ENCODE measurements at regions not wholly inside any gene's neighbourhood (a gene's known extent, or its start where the extent isn't known, plus 50 kb on each side); places are given as distances from the start of the nearest gene placed in this dataset.

- Histone ChIP-seq H2AFZ (ENCODE audit: low read length) (no peak overlapping the region), H3K4me2 (ENCODE audit: low read length) (no peak overlapping the region), H3K36me3 (ENCODE audit: insufficient read depth, low read length) (no peaks in the 10 kb centered on the region), H3K79me2 (ENCODE audit: insufficient read depth, low read length) (no peaks in the 10 kb centered on the region), H3K9me2 (ENCODE audit: low read depth, low read length) (no peaks in the 10 kb centered on the region), H3K4me3 (ENCODE audit: low read depth, low read length, poor library complexity, severe bottlenecking) (no peak overlapping the region), H3K27ac (ENCODE audit: low read depth, low read length, poor library complexity, severe bottlenecking) (no peak overlapping the region), H3K27me3 (ENCODE audit: insufficient read depth, low read length) (no peaks in the 10 kb centered on the region), H4K20me1 (ENCODE audit: insufficient read depth, low read length) (no peaks in the 10 kb centered on the region), H3F3A (ENCODE audit: insufficient read depth, low read length) (no peaks in the 10 kb centered on the region), H3K9me3 (ENCODE audit: low read length) (no peaks in the 10 kb centered on the region), H3K4me1 (ENCODE audit: insufficient read depth, low read length, severe bottlenecking) (no peaks in the 10 kb centered on the region), H3K9ac (ENCODE audit: low read length) (no peak overlapping the region)
- TF ChIP-seq EZH2 (IDR thresholded peaks at IDR 0.05; ENCODE audit: borderline replicate concordance, low read length) = no peak
Observed at GRCh38 chr1:187878883-187879282, 1050.1 kb downstream of the PLA2G4A start.

- no peak overlapping the region for H3K4me2 ChIP-seq (ENCODE audit: low read length)
- H4K20me1 ChIP-seq (ENCODE audit: insufficient read depth, low read length) = no peaks in the 10 kb centered on the region
- H3K79me2 ChIP-seq (ENCODE audit: insufficient read depth, low read length) = no peaks in the 10 kb centered on the region
- H3K4me3 ChIP-seq (ENCODE audit: low read depth, low read length, poor library complexity, severe bottlenecking) = no peak overlapping the region
- no peak overlapping the region for H3K27ac ChIP-seq (ENCODE audit: low read depth, low read length, poor library complexity, severe bottlenecking)
- H3K36me3 ChIP-seq (ENCODE audit: insufficient read depth, low read length) = no peaks in the 10 kb centered on the region
- TF ChIP-seq CTCF (IDR thresholded peaks at IDR 0.05; ENCODE audit: low read length) = no peak
- no peak for TF ChIP-seq EZH2 (IDR thresholded peaks at IDR 0.05; ENCODE audit: borderline replicate concordance, low read length)
- no peaks in the 10 kb centered on the region for H3K27me3 ChIP-seq (ENCODE audit: insufficient read depth, low read length)
- no peaks in the 10 kb centered on the region for H3K9me3 ChIP-seq (ENCODE audit: low read length)
- H3F3A ChIP-seq (ENCODE audit: insufficient read depth, low read length) = no peaks in the 10 kb centered on the region
- no peak overlapping the region for H2AFZ ChIP-seq (ENCODE audit: low read length)
- H3K9me2 ChIP-seq (ENCODE audit: low read depth, low read length) = no peaks in the 10 kb centered on the region
- no peaks in the 10 kb centered on the region for H3K4me1 ChIP-seq (ENCODE audit: insufficient read depth, low read length, severe bottlenecking)
- H3K9ac ChIP-seq (ENCODE audit: low read length) = no peak overlapping the region
Observed at GRCh38 chr1:187883356-187883755, 1054.6 kb downstream of the PLA2G4A start.

- Histone ChIP-seq H3K4me2 (ENCODE audit: low read length) (no peak overlapping the region), H3K36me3 (ENCODE audit: insufficient read depth, low read length) (no peaks in the 10 kb centered on the region), H3K79me2 (ENCODE audit: insufficient read depth, low read length) (no peaks in the 10 kb centered on the region), H2AFZ (ENCODE audit: low read length) (no peak overlapping the region), H3K4me1 (ENCODE audit: insufficient read depth, low read length, severe bottlenecking) (no peaks in the 10 kb centered on the region), H3K27me3 (ENCODE audit: insufficient read depth, low read length) (no peaks in the 10 kb centered on the region), H3K27ac (ENCODE audit: low read depth, low read length, poor library complexity, severe bottlenecking) (no peak overlapping the region), H4K20me1 (ENCODE audit: insufficient read depth, low read length) (no peaks in the 10 kb centered on the region), H3K9me2 (ENCODE audit: low read depth, low read length) (no peaks in the 10 kb centered on the region), H3F3A (ENCODE audit: insufficient read depth, low read length) (no peaks in the 10 kb centered on the region), H3K9ac (ENCODE audit: low read length) (no peak overlapping the region), H3K4me3 (ENCODE audit: low read depth, low read length, poor library complexity, severe bottlenecking) (no peak overlapping the region), H3K9me3 (ENCODE audit: low read length) (no peaks in the 10 kb centered on the region)
- TF ChIP-seq CTCF (IDR thresholded peaks at IDR 0.05; ENCODE audit: low read length) (no peak), EZH2 (IDR thresholded peaks at IDR 0.05; ENCODE audit: borderline replicate concordance, low read length) (no peak)
Observed at GRCh38 chr1:187891993-187892682, 1063.4 kb downstream of the PLA2G4A start.

GRCh38 chr1:187892683-187893039, 1063.9 kb downstream of the PLA2G4A start:
- no peaks in the 10 kb centered on the region for H3K4me1 ChIP-seq (ENCODE audit: insufficient read depth, low read length, severe bottlenecking)
- no peaks in the 10 kb centered on the region for H4K20me1 ChIP-seq (ENCODE audit: insufficient read depth, low read length)
- no peaks in the 10 kb centered on the region for H3K9me2 ChIP-seq (ENCODE audit: low read depth, low read length)

More at GRCh38 chr1:187892683-187893039, 1063.9 kb downstream of the PLA2G4A start:
- no peaks in the 10 kb centered on the region for H3K9me3 ChIP-seq (ENCODE audit: low read length)
- no peak overlapping the region for H3K27ac ChIP-seq (ENCODE audit: low read depth, low read length, poor library complexity, severe bottlenecking)
- H3F3A ChIP-seq (ENCODE audit: insufficient read depth, low read length) = no peaks in the 10 kb centered on the region
- H3K4me2 ChIP-seq (ENCODE audit: low read length) = no peak overlapping the region
- H3K79me2 ChIP-seq (ENCODE audit: insufficient read depth, low read length) = no peaks in the 10 kb centered on the region
- no peaks in the 10 kb centered on the region for H3K27me3 ChIP-seq (ENCODE audit: insufficient read depth, low read length)
- H2AFZ ChIP-seq (ENCODE audit: low read length) = no peak overlapping the region
- no peaks in the 10 kb centered on the region for H3K36me3 ChIP-seq (ENCODE audit: insufficient read depth, low read length)
- no peak overlapping the region for H3K9ac ChIP-seq (ENCODE audit: low read length)
- TF ChIP-seq CTCF (IDR thresholded peaks at IDR 0.05; ENCODE audit: low read length) (no peak), EZH2 (IDR thresholded peaks at IDR 0.05; ENCODE audit: borderline replicate concordance, low read length) (no peak)
- no peak overlapping the region for H3K4me3 ChIP-seq (ENCODE audit: low read depth, low read length, poor library complexity, severe bottlenecking)
